Sigmoid colon (tissue), 6 donors: ENCODE measurements at regions not wholly inside any gene's neighbourhood (a gene's known extent, or its start where the extent isn't known, plus 50 kb on each side); places are given as distances from the start of the nearest gene placed in this dataset.

ENCODE experiments used
- DNase-seq: peaks from one replicate; pipeline ENCODE4 v3.0.0-alpha.2; 2019
- H3K27ac ChIP-seq, 4 donors: fragments of 200-600 bp; sonication (generic); one replicate each; pipeline ENCODE4 v1.5.1; 2016 to 2019; ENCODE audit warnings: mild to moderate bottlenecking in 1 of 4
- H3K27me3 ChIP-seq, 3 donors: fragments of 200-600 bp; sonication (generic); one replicate each; pipeline ENCODE4 v1.5.1; 2019; ENCODE audit warnings: mild to moderate bottlenecking in 1 of 3
- H3K36me3 ChIP-seq, 4 donors: fragments of 200-600 bp; sonication (generic); one replicate each; pipeline ENCODE4 v1.5.1; 2016 to 2019
- H3K4me1 ChIP-seq, 4 donors: fragments of 200-600 bp; sonication (generic); one replicate each; pipeline ENCODE4 v1.5.1; 2017 to 2019
- H3K4me3 ChIP-seq, 4 donors: fragments of 200-600 bp; sonication (generic); one replicate each; pipeline ENCODE4 v1.5.1; 2017 to 2019; ENCODE audit warnings: mild to moderate bottlenecking in 2 of 4, moderate library complexity in 1 of 4
- H3K9me3 ChIP-seq, 4 donors: fragments of 200-600 bp in 3 of 4; sonication (generic) in 3 of 4; one replicate each; pipeline versions ENCODE4 v1.5.1 to v1.6.1; 2013 to 2019
- EP300 ChIP-seq, 4 donors: sonication (generic); formaldehyde crosslinking; IDR thresholded peaks; one replicate each; pipeline ENCODE4 v1.6.1; 2017; ENCODE audit warnings: antibody characterized with exemption in 4 of 4
- POLR2A ChIP-seq, 2 donors: fragments of 450-650 bp; IDR thresholded peaks; one replicate each; pipeline ENCODE4 v1.6.1; 2016; ENCODE audit warnings: antibody characterized with exemption in 2 of 2, mild to moderate bottlenecking in 2 of 2, moderate library complexity in 2 of 2
- POLR2AphosphoS5 ChIP-seq, 4 donors: sonication (generic); formaldehyde crosslinking; IDR thresholded peaks; one replicate each; pipeline ENCODE4 v1.6.1; 2017; ENCODE audit warnings: antibody characterized with exemption in 4 of 4
- WGBS, 2 donors: extraction: QIAGEN DNeasy Blood & Tissue Kit; methylation state at CpG; one replicate each; pipeline ENCODE4 v1.1.7; 2013; 5-methylcytosine and 5-hydroxymethylcytosine counted together
- intact Hi-C: fragments of 100-400 bp; cut with DNase I; formaldehyde crosslinking; loops from one replicate; pipeline ENCODE4 v1.15.1; 2023
- TF ChIP-seq, protein P1 (sequence below), 4 experiments: fragments of 450-650 bp in 3 of 4; fragments of 200-600 bp in 1 of 4; IDR thresholded peaks; one replicate each; pipeline ENCODE4 v1.5.1; 2016 to 2019; ENCODE audit warnings: antibody characterized with exemption in 4 of 4, mild to moderate bottlenecking in 3 of 4, moderate library complexity in 2 of 4
- donor health status: healthy with polysubstance abuse.
- donor health status: healthy.

DNA sequence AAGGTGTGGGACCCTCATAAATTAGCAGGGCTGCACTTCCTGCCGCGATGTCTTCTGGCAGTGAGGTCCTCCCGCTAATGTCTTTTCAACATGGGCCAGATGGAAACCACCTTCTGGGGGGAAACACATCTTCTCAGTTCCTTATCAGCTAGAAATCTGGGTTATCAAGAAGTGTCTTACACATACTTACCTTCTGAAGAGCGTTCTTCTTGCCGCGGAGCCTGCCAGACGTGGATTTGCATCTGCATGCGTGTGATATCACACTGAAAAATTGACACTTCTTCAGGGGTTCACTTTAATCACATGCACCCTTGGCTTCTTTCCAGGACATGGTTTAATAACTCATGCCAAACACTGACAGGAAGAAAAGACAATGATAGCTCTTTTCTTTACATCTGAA, 163.5 kb upstream of the SOX11 start:
- DNase-seq = no peak
- H3K27me3 ChIP-seq = no peaks in the 10 kb centered on the region
- no peak overlapping the region for H3K27ac ChIP-seq
- intact Hi-C loops = no loop called here
- WGBS, 2 donors = 84 to 92% methylated on average over 8 of the region's 8 CpGs
- H3K36me3 ChIP-seq = no peaks in the 10 kb centered on the region
- H3K9me3 ChIP-seq = no peaks in the 10 kb centered on the region
- TF ChIP-seq POLR2A (IDR thresholded peaks at IDR 0.05) (no peak), POLR2AphosphoS5 (IDR thresholded peaks at IDR 0.05) (no peak), EP300 (IDR thresholded peaks at IDR 0.05) (no peak)
- TF ChIP-seq, protein P1, sequence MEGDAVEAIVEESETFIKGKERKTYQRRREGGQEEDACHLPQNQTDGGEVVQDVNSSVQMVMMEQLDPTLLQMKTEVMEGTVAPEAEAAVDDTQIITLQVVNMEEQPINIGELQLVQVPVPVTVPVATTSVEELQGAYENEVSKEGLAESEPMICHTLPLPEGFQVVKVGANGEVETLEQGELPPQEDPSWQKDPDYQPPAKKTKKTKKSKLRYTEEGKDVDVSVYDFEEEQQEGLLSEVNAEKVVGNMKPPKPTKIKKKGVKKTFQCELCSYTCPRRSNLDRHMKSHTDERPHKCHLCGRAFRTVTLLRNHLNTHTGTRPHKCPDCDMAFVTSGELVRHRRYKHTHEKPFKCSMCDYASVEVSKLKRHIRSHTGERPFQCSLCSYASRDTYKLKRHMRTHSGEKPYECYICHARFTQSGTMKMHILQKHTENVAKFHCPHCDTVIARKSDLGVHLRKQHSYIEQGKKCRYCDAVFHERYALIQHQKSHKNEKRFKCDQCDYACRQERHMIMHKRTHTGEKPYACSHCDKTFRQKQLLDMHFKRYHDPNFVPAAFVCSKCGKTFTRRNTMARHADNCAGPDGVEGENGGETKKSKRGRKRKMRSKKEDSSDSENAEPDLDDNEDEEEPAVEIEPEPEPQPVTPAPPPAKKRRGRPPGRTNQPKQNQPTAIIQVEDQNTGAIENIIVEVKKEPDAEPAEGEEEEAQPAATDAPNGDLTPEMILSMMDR (IDR thresholded peaks at IDR 0.05) = no peak
- H3K4me1 ChIP-seq = no peaks in the 10 kb centered on the region
- no peak overlapping the region for H3K4me3 ChIP-seq

DNA sequence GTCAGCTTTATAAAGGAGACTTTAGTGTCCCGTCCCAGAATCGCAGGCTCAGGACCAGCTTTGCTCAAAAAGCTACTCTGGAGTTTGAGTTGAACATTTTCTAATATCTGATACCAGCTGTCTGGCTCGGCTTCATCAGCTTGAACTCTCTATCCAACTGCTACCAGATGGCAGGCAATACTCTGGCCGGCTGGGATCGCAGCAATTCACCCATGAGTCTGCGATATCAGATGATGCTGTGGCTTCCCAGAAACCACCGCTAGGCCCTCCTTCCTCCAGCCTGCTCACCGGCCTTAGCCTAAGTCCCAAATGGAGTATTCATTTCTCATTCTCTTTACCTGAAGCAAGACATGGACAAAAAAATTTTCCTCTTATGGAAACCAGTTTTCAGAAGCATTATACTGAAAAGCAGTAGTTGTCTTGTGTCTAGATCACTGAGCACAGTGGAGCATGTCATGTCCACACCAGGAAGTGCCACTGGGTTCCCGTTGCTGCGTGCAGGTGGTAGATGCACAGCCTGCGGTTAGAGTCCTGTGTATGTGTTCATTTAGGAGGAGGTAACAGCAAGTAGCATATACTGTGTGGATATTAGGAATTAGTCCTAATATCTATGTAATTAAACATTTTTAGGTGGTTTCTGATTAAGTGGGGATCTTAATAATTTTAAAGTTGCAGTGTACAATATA, 162.0 kb upstream of the SOX11 start:
- Histone ChIP-seq H3K4me3 (no peak overlapping the region), H3K27ac (no peak overlapping the region), H3K4me1 (no peaks in the 10 kb centered on the region), H3K27me3 (no peaks in the 10 kb centered on the region), H3K9me3 (no peaks in the 10 kb centered on the region), H3K36me3 (no peaks in the 10 kb centered on the region)
- intact Hi-C loops = no loop called here
- TF ChIP-seq POLR2A (IDR thresholded peaks at IDR 0.05) = no peak
- no peak for TF ChIP-seq EP300 (IDR thresholded peaks at IDR 0.05)
- no peak for TF ChIP-seq POLR2AphosphoS5 (IDR thresholded peaks at IDR 0.05)
- TF ChIP-seq, protein P1 (IDR thresholded peaks at IDR 0.05) = no peak
- no peak for DNase-seq
- 89 to 91% methylated on average over 11 of the region's 11 CpGs for WGBS, 2 donors

DNA sequence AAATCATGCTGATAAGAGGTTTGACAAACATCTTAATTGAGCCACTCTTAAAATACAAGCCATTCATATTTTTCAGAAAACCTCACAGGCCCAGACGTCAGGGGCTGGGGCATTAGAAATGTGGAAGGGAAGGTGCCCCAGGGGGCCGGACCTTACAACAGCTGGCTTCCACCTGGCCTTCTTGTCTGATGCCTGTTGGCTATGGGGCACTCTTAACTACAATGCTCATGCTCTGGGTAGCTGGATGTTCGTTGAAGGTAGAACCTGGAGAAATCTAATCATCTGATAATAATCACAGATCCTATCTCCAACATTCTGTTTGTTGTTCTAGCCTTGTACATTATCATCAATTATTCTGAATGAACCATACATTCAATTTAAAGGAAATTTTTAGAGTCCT, 156.9 kb upstream of the SOX11 start:
- Histone ChIP-seq H3K27ac (no peak overlapping the region), H3K9me3 (no peaks in the 10 kb centered on the region), H3K4me3 (no peak overlapping the region), H3K4me1 (peaks cover 0 to 29% (median 5%) of the 10 kb centered on the region in 4 donors), H3K36me3 (no peaks in the 10 kb centered on the region), H3K27me3 (no peaks in the 10 kb centered on the region)
- intact Hi-C loops = loop anchor here (5.0 kb wide), 1 partner anchor 162 kb away; no protein-coding TSS in a partner anchor
- 57 to 72% methylated on average over 3 of the region's 3 CpGs for WGBS, 2 donors
- TF ChIP-seq EP300 (IDR thresholded peaks at IDR 0.05) (no peak), POLR2A (IDR thresholded peaks at IDR 0.05) (no peak), POLR2AphosphoS5 (IDR thresholded peaks at IDR 0.05) (no peak)
- TF ChIP-seq, protein P1 (IDR thresholded peaks at IDR 0.05) = no peak
- no peak for DNase-seq

DNA sequence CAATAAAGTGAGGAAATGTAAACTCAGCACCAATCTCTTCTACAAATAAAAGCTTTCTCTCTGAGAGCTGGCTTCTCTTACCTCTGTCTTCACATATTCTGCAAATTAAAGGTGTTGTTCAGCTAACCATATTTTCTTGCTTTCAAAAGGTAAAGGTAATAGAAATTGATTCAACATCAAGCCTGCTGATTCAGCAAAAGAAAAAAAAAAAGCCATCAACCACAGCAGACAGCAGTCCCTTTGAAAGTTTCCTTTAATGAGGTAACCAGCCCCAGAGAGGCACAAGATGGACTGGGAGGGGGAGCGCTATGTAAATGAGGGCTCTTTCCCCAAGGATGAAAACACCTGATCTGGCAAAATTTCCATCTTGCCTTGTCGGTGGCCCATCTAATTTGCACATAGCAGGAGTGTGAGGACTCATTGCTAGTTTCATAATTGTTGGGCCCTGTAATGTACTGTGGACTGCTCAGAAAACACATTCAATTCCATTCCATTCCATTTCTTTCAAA, 154.9 kb upstream of the SOX11 start:
- Histone ChIP-seq H3K4me1 (peaks cover 0 to 35% (median 5%) of the 10 kb centered on the region in 4 donors), H3K27me3 (no peaks in the 10 kb centered on the region), H3K27ac (no peak overlapping the region), H3K4me3 (no peak overlapping the region), H3K36me3 (no peaks in the 10 kb centered on the region), H3K9me3 (no peaks in the 10 kb centered on the region)
- DNase-seq = no peak
- WGBS, 2 donors = 80 to 92% methylated on average over 2 of the region's 2 CpGs
- TF ChIP-seq POLR2AphosphoS5 (IDR thresholded peaks at IDR 0.05) = no peak
- no peak for TF ChIP-seq POLR2A (IDR thresholded peaks at IDR 0.05)
- no peak for TF ChIP-seq EP300 (IDR thresholded peaks at IDR 0.05)
- TF ChIP-seq, protein P1 (IDR thresholded peaks at IDR 0.05) = no peak
- intact Hi-C loops = loop anchor here (5.0 kb wide), 1 partner anchor 160 kb away; no protein-coding TSS in a partner anchor
